ENCODE measurements at regions not wholly inside any gene's neighbourhood (a gene's known extent, or its start where the extent isn't known, plus 50 kb on each side); places are given as distances from the start of the nearest gene placed in this dataset.

GRCh38 chr6:150683320-150683719 lies 83.6 kb downstream of the PLEKHG1 start:
- Histone ChIP-seq H2AFZ (ENCODE audit: low read depth, low read length) (no peak overlapping the region), H3K9me3 (ENCODE audit: insufficient read depth, low read depth, low read length) (no peaks in the 10 kb centered on the region), H3K27ac (ENCODE audit: low read depth, low read length) (no peak overlapping the region), H3K27me3 (ENCODE audit: insufficient read depth, low read length) (no peaks in the 10 kb centered on the region), H3K4me3 (ENCODE audit: insufficient read depth, low read depth, low read length) (no peak overlapping the region), H3K9ac (ENCODE audit: low read length) (no peak overlapping the region), H3K4me1 (ENCODE audit: insufficient read depth, low read length) (no peaks in the 10 kb centered on the region), H3K36me3 (ENCODE audit: insufficient read depth, low read length) (no peaks in the 10 kb centered on the region), H3K79me2 (ENCODE audit: insufficient read depth, low read length) (no peaks in the 10 kb centered on the region), H3K4me2 (ENCODE audit: low read length) (no peak overlapping the region), H4K20me1 (ENCODE audit: insufficient read depth, low read length) (no peaks in the 10 kb centered on the region)
- TF ChIP-seq EZH2 (IDR thresholded peaks at IDR 0.05; ENCODE audit: insufficient read depth, low read length): no peak
- TF ChIP-seq CTCF (IDR thresholded peaks at IDR 0.05; ENCODE audit: insufficient read depth, low read depth, low read length): no peak
- Mint-ChIP-seq H3K9me3 (ENCODE audit: unreplicated experiment) (no peaks in the 10 kb centered on the region), H3K4me1 (ENCODE audit: low read depth, unreplicated experiment) (no peaks in the 10 kb centered on the region), H3K27ac (ENCODE audit: unreplicated experiment) (no peak overlapping the region), H3K27me3 (ENCODE audit: low read depth, unreplicated experiment) (no peaks in the 10 kb centered on the region), H3K4me3 (ENCODE audit: unreplicated experiment) (no peak overlapping the region), H3K36me3 (ENCODE audit: low read depth, unreplicated experiment) (peaks cover 10% of the 10 kb centered on the region)
- DNase-seq (ENCODE audit: low read depth) (no peak), FAIRE-seq (no peak)

GRCh38 chr6:150684161-150684560 lies 84.5 kb downstream of the PLEKHG1 start:
- Mint-ChIP-seq H3K27ac (ENCODE audit: unreplicated experiment) (no peak overlapping the region), H3K27me3 (ENCODE audit: low read depth, unreplicated experiment) (no peaks in the 10 kb centered on the region), H3K4me3 (ENCODE audit: unreplicated experiment) (no peak overlapping the region), H3K9me3 (ENCODE audit: unreplicated experiment) (no peaks in the 10 kb centered on the region), H3K4me1 (ENCODE audit: low read depth, unreplicated experiment) (no peaks in the 10 kb centered on the region), H3K36me3 (ENCODE audit: low read depth, unreplicated experiment) (peaks cover 10% of the 10 kb centered on the region)
- no peak overlapping the region for H3K4me3 ChIP-seq (ENCODE audit: insufficient read depth, low read depth, low read length)
- no peaks in the 10 kb centered on the region for H3K9me3 ChIP-seq (ENCODE audit: insufficient read depth, low read depth, low read length)
- H4K20me1 ChIP-seq (ENCODE audit: insufficient read depth, low read length): no peaks in the 10 kb centered on the region
- no peaks in the 10 kb centered on the region for H3K36me3 ChIP-seq (ENCODE audit: insufficient read depth, low read length)
- H3K79me2 ChIP-seq (ENCODE audit: insufficient read depth, low read length): no peaks in the 10 kb centered on the region
- no peaks in the 10 kb centered on the region for H3K4me1 ChIP-seq (ENCODE audit: insufficient read depth, low read length)
- FAIRE-seq (no peak), DNase-seq (ENCODE audit: low read depth) (no peak)
- H3K9ac ChIP-seq (ENCODE audit: low read length): no peak overlapping the region
- H3K4me2 ChIP-seq (ENCODE audit: low read length): no peak overlapping the region
- H3K27ac ChIP-seq (ENCODE audit: low read depth, low read length): no peak overlapping the region
- no peak overlapping the region for H2AFZ ChIP-seq (ENCODE audit: low read depth, low read length)
- TF ChIP-seq CTCF (IDR thresholded peaks at IDR 0.05; ENCODE audit: insufficient read depth, low read depth, low read length) (no peak), EZH2 (IDR thresholded peaks at IDR 0.05; ENCODE audit: insufficient read depth, low read length) (no peak)
- H3K27me3 ChIP-seq (ENCODE audit: insufficient read depth, low read length): no peaks in the 10 kb centered on the region

- Histone ChIP-seq H3K4me1 (ENCODE audit: insufficient read depth, low read length) (no peaks in the 10 kb centered on the region), H3K27ac (ENCODE audit: low read depth, low read length) (no peak overlapping the region), H3K4me3 (ENCODE audit: insufficient read depth, low read depth, low read length) (no peak overlapping the region), H3K4me2 (ENCODE audit: low read length) (no peak overlapping the region), H3K9ac (ENCODE audit: low read length) (no peak overlapping the region), H3K36me3 (ENCODE audit: insufficient read depth, low read length) (no peaks in the 10 kb centered on the region), H4K20me1 (ENCODE audit: insufficient read depth, low read length) (no peaks in the 10 kb centered on the region), H3K9me3 (ENCODE audit: insufficient read depth, low read depth, low read length) (no peaks in the 10 kb centered on the region), H3K79me2 (ENCODE audit: insufficient read depth, low read length) (no peaks in the 10 kb centered on the region), H3K27me3 (ENCODE audit: insufficient read depth, low read length) (no peaks in the 10 kb centered on the region), H2AFZ (ENCODE audit: low read depth, low read length) (no peak overlapping the region)
- Mint-ChIP-seq H3K9me3 (ENCODE audit: unreplicated experiment) (no peaks in the 10 kb centered on the region), H3K4me3 (ENCODE audit: unreplicated experiment) (no peak overlapping the region), H3K27me3 (ENCODE audit: low read depth, unreplicated experiment) (no peaks in the 10 kb centered on the region), H3K27ac (ENCODE audit: unreplicated experiment) (no peak overlapping the region), H3K36me3 (ENCODE audit: low read depth, unreplicated experiment) (peaks cover 10% of the 10 kb centered on the region), H3K4me1 (ENCODE audit: low read depth, unreplicated experiment) (no peaks in the 10 kb centered on the region)
- FAIRE-seq (no peak), DNase-seq (ENCODE audit: low read depth) (no peak)
- TF ChIP-seq CTCF (IDR thresholded peaks at IDR 0.05; ENCODE audit: insufficient read depth, low read depth, low read length): no peak
- no peak for TF ChIP-seq EZH2 (IDR thresholded peaks at IDR 0.05; ENCODE audit: insufficient read depth, low read length)
Measured at GRCh38 chr6:150684714-150685459, 85.2 kb downstream of the PLEKHG1 start.
